ENCODE measurements at regions not wholly inside any gene's neighbourhood (a gene's known extent, or its start where the extent isn't known, plus 50 kb on each side); places are given as distances from the start of the nearest gene placed in this dataset.

GRCh38 chr13:73235385-73235784 is 176.6 kb downstream of the KLF5 start:
- Histone ChIP-seq H3K27me3 (ENCODE audit: insufficient read depth, low read depth, low read length) (no peaks in the 10 kb centered on the region), H3K79me2 (replicated peaks; ENCODE audit: insufficient read depth, low read length) (no peaks in the 10 kb centered on the region), H3K9me3 (ENCODE audit: low read length) (no peaks in the 10 kb centered on the region), H3K9me2 (ENCODE audit: insufficient read depth, low read length) (no peaks in the 10 kb centered on the region), H3K36me3 (ENCODE audit: insufficient read depth, low read length) (no peaks in the 10 kb centered on the region), H4K20me1 (ENCODE audit: insufficient read depth) (no peaks in the 10 kb centered on the region), H3K4me3 (ENCODE audit: low read length) (no peak overlapping the region), H2AFZ (ENCODE audit: low read depth, low read length) (no peak overlapping the region), H3K4me2 (ENCODE audit: low read length) (no peak overlapping the region), H3K9ac (ENCODE audit: low read length) (no peak overlapping the region), H3K27ac (ENCODE audit: low read length) (no peak overlapping the region), H3F3A (ENCODE audit: insufficient read depth, low read length, poor library complexity, severe bottlenecking) (no peaks in the 10 kb centered on the region)
- no peak for TF ChIP-seq SMC3 (conservative IDR thresholded peaks at IDR 0.05; ENCODE audit: poor library complexity)
- TF ChIP-seq REST (IDR thresholded peaks at IDR 0.05; ENCODE audit: borderline replicate concordance) = no peak
- no peak for TF ChIP-seq POLR2AphosphoS5 (IDR thresholded peaks at IDR 0.05)
- no peak for TF ChIP-seq TAF1 (IDR thresholded peaks at IDR 0.05; ENCODE audit: low read depth)
- no peak for TF ChIP-seq CTCF (IDR thresholded peaks at IDR 0.05; ENCODE audit: poor library complexity, severe bottlenecking)
- no peak for TF ChIP-seq EZH2 (IDR thresholded peaks at IDR 0.05; ENCODE audit: borderline replicate concordance, insufficient read depth, low read length, poor library complexity, severe bottlenecking)
- TF ChIP-seq EP300 (conservative IDR thresholded peaks at IDR 0.05; ENCODE audit: poor library complexity, severe bottlenecking) = no peak
- TF ChIP-seq MXI1 (conservative IDR thresholded peaks at IDR 0.05; ENCODE audit: poor library complexity, severe bottlenecking) = no peak
- TF ChIP-seq RAD21 (conservative IDR thresholded peaks at IDR 0.05) = no peak

- Histone ChIP-seq H3K79me2 (replicated peaks; ENCODE audit: insufficient read depth, low read length) (no peaks in the 10 kb centered on the region), H3F3A (ENCODE audit: insufficient read depth, low read length, poor library complexity, severe bottlenecking) (no peaks in the 10 kb centered on the region), H3K9me3 (ENCODE audit: low read length) (no peaks in the 10 kb centered on the region), H2AFZ (ENCODE audit: low read depth, low read length) (no peak overlapping the region), H4K20me1 (ENCODE audit: insufficient read depth) (no peaks in the 10 kb centered on the region), H3K36me3 (ENCODE audit: insufficient read depth, low read length) (no peaks in the 10 kb centered on the region), H3K4me3 (ENCODE audit: low read length) (no peak overlapping the region), H3K4me2 (ENCODE audit: low read length) (no peak overlapping the region), H3K27me3 (ENCODE audit: insufficient read depth, low read depth, low read length) (no peaks in the 10 kb centered on the region), H3K9ac (ENCODE audit: low read length) (no peak overlapping the region), H3K9me2 (ENCODE audit: insufficient read depth, low read length) (no peaks in the 10 kb centered on the region), H3K27ac (ENCODE audit: low read length) (no peak overlapping the region)
- TF ChIP-seq RAD21 (conservative IDR thresholded peaks at IDR 0.05) = no peak
- no peak for TF ChIP-seq MXI1 (conservative IDR thresholded peaks at IDR 0.05; ENCODE audit: poor library complexity, severe bottlenecking)
- no peak for TF ChIP-seq CTCF (IDR thresholded peaks at IDR 0.05; ENCODE audit: poor library complexity, severe bottlenecking)
- no peak for TF ChIP-seq POLR2AphosphoS5 (IDR thresholded peaks at IDR 0.05)
- TF ChIP-seq EZH2 (IDR thresholded peaks at IDR 0.05; ENCODE audit: borderline replicate concordance, insufficient read depth, low read length, poor library complexity, severe bottlenecking) = no peak
- no peak for TF ChIP-seq EP300 (conservative IDR thresholded peaks at IDR 0.05; ENCODE audit: poor library complexity, severe bottlenecking)
- TF ChIP-seq REST (IDR thresholded peaks at IDR 0.05; ENCODE audit: borderline replicate concordance) = no peak
- TF ChIP-seq SMC3 (conservative IDR thresholded peaks at IDR 0.05; ENCODE audit: poor library complexity) = no peak
- no peak for TF ChIP-seq TAF1 (IDR thresholded peaks at IDR 0.05; ENCODE audit: low read depth)
Observed at GRCh38 chr13:73231471-73231870, 172.7 kb downstream of the KLF5 start.

All from neural cell (in vitro differentiated cells).